ENCODE measurements at regions not wholly inside any gene's neighbourhood (a gene's known extent, or its start where the extent isn't known, plus 50 kb on each side); places are given as distances from the start of the nearest gene placed in this dataset.

DNA sequence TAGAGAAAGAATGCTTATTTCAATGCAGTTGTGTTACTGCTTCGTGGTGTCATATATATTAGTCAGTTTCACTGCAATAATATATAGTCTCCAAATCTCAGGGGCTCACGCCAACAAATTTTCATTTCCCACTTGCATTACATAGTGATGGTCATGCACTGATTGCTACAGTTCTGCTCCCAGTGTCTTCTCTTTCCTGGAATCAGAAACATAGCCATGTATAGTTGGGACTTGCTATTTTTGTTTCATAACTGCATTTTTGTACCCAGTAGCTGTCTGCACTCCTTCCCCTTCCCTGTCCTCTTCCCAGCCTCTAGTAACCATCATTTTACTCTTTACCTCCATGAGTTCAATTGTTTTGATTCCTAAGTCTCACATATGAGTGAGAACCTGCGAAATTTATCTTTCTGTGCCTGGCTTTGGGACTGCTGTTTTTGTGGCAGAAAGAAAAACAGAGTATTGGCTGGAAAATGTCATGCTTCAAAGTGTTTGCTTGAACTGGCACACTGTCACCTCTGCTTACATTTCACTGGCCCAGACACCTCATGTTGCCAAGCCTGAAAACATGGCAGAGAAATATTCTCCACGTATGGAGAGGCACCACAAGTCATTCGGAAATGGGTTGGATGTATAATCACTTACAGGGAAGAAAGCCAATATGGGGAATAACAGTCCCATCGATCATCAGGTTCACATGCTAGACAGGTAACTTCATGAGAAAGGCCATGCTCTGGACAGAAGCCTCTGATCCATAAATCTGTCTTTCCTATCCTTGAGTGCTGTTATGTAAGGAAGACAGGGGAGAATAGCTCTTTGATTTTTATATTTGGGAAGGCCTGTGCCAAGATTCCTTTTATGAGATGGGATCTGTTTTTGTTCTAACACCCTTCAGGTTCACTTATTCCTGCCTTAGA, 60.4 kb upstream of the BACH1 start:
- H3K9me3 ChIP-seq (ENCODE audit: low read depth) = no peaks in the 10 kb centered on the region
- no peaks in the 10 kb centered on the region for H3K4me1 ChIP-seq (ENCODE audit: low read depth)
- H3K27ac ChIP-seq = no peak overlapping the region
- DNase-seq (ENCODE audit: low read depth in 1 of 2, low spot score in 1 of 2) = peak in 1 of 2 donors; percentile 61
- TF ChIP-seq, protein P1, sequence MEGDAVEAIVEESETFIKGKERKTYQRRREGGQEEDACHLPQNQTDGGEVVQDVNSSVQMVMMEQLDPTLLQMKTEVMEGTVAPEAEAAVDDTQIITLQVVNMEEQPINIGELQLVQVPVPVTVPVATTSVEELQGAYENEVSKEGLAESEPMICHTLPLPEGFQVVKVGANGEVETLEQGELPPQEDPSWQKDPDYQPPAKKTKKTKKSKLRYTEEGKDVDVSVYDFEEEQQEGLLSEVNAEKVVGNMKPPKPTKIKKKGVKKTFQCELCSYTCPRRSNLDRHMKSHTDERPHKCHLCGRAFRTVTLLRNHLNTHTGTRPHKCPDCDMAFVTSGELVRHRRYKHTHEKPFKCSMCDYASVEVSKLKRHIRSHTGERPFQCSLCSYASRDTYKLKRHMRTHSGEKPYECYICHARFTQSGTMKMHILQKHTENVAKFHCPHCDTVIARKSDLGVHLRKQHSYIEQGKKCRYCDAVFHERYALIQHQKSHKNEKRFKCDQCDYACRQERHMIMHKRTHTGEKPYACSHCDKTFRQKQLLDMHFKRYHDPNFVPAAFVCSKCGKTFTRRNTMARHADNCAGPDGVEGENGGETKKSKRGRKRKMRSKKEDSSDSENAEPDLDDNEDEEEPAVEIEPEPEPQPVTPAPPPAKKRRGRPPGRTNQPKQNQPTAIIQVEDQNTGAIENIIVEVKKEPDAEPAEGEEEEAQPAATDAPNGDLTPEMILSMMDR (IDR thresholded peaks at IDR 0.05; ENCODE audit: low read depth, low read length) = no peak
- H3K4me3 ChIP-seq = no peak overlapping the region
- H3K27me3 ChIP-seq = no peaks in the 10 kb centered on the region
- no peaks in the 10 kb centered on the region for H3K36me3 ChIP-seq

DNA sequence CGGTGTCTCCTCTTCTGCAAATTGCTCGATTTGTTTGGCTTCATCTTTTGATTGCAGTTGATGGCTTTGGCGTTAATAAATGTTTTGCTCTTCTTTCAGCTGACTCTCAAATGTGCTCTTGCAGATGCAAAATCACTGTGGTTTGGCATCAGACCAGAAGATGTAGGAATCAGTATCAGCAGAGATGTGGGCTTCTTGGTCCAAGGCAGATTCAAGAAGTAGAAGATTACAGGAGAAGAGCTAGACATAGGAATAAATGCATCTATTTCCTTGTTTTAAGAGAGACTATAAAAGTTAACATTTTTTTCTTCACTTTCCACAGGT, 59.8 kb upstream of the BACH1 start:
- no peak overlapping the region for H3K4me3 ChIP-seq
- H3K4me1 ChIP-seq (ENCODE audit: low read depth) = no peaks in the 10 kb centered on the region
- TF ChIP-seq, protein P1 (IDR thresholded peaks at IDR 0.05; ENCODE audit: low read depth, low read length) = no peak
- no peak overlapping the region for H3K27ac ChIP-seq
- no peaks in the 10 kb centered on the region for H3K36me3 ChIP-seq
- no peaks in the 10 kb centered on the region for H3K9me3 ChIP-seq (ENCODE audit: low read depth)
- no peaks in the 10 kb centered on the region for H3K27me3 ChIP-seq
- peak in 1 of 2 donors; percentile 82 for DNase-seq (ENCODE audit: low read depth in 1 of 2, low spot score in 1 of 2)

DNA sequence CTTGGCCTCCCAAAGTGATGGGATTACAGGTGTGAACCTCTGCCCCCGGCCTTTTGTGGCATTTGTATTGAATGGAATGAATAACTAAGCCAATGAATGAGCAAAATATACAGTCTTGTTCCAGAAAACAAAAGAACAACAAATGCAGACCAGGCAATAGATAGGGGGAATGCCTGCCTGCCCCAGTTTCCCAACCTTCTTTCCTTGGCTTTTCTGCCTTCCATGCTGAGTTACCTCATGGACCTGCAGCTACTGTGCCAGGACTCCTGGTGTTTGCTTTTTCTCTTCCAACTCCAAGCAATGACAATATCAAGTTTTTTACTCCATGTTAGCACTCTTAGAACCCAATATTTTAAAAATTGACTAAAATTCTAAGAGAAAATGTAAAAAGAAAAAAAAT, 58.6 kb upstream of the BACH1 start:
- no peaks in the 10 kb centered on the region for H3K36me3 ChIP-seq
- no peaks in the 10 kb centered on the region for H3K4me1 ChIP-seq (ENCODE audit: low read depth)
- H3K27ac ChIP-seq = no peak overlapping the region
- H3K4me3 ChIP-seq = no peak overlapping the region
- no peaks in the 10 kb centered on the region for H3K27me3 ChIP-seq
- DNase-seq (ENCODE audit: low read depth in 1 of 2, low spot score in 1 of 2) = no peak
- TF ChIP-seq, protein P1 (IDR thresholded peaks at IDR 0.05; ENCODE audit: low read depth, low read length) = no peak
- H3K9me3 ChIP-seq (ENCODE audit: low read depth) = no peaks in the 10 kb centered on the region

DNA sequence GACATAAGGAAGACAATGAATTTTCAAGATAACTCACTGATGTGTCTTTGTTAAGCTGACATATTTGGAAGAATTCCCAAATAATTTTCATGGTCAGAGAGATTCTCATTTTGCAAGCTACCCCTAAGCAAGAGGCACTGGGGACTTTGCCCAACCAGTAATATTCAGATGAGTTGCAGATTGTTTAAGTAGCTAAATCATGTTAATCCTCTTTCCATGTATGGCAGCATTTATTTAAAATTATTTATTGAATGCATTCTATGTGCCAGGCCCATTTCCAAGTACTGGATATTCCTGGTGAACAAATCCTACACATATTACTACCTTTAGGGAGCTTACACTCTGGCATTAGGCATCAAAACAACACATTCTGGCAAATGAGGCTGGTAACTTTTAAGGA, 56.5 kb upstream of the BACH1 start:
- Histone ChIP-seq H3K27me3 (no peaks in the 10 kb centered on the region), H3K36me3 (no peaks in the 10 kb centered on the region), H3K9me3 (ENCODE audit: low read depth) (no peaks in the 10 kb centered on the region), H3K27ac (no peak overlapping the region), H3K4me1 (ENCODE audit: low read depth) (no peaks in the 10 kb centered on the region), H3K4me3 (no peak overlapping the region)
- TF ChIP-seq, protein P1 (IDR thresholded peaks at IDR 0.05; ENCODE audit: low read depth, low read length) = no peak
- peak in 1 of 2 donors; percentile 28 for DNase-seq (ENCODE audit: low read depth in 1 of 2, low spot score in 1 of 2)

DNA sequence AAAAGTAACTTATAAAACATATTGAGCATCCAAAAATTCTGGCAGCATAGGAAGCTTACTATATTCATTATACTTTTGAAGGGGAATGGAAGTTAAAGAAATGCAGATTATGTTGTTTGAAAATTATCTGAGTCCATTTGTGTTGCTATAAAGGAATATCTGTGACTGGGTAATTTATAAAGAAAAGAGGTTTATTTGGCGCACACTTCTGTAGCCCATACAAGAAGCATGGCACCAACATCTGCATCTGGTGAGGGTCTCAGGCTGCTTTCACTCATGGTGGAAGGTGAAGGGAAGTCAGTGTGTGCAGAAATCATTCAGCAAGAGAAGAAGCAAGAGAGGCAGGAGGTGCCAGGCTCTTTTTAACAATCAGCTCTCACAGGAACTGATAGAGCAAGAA, 55.5 kb upstream of the BACH1 start:
- Histone ChIP-seq H3K27ac (no peak overlapping the region), H3K9me3 (ENCODE audit: low read depth) (no peaks in the 10 kb centered on the region), H3K36me3 (no peaks in the 10 kb centered on the region), H3K27me3 (no peaks in the 10 kb centered on the region), H3K4me1 (ENCODE audit: low read depth) (no peaks in the 10 kb centered on the region), H3K4me3 (no peak overlapping the region)
- TF ChIP-seq, protein P1 (IDR thresholded peaks at IDR 0.05; ENCODE audit: low read depth, low read length) = no peak
- DNase-seq (ENCODE audit: low read depth in 1 of 2, low spot score in 1 of 2) = no peak

Measured in cardiac muscle cell (in vitro differentiated cells and primary cell).